ENCODE measurements at regions not wholly inside any gene's neighbourhood (a gene's known extent, or its start where the extent isn't known, plus 50 kb on each side); places are given as distances from the start of the nearest gene placed in this dataset.

GRCh38 chr3:21292971-21293370 lies 458.0 kb downstream of the ZNF385D start:
- TF ChIP-seq RFX5 (IDR thresholded peaks at IDR 0.05; ENCODE audit: low read depth, low read length) = no peak
- no peak for TF ChIP-seq CTCF (conservative IDR thresholded peaks at IDR 0.05; ENCODE audit: low read depth, low read length)
- no peak for TF ChIP-seq RAD21 (IDR thresholded peaks at IDR 0.05; ENCODE audit: low read length)
- no peak for TF ChIP-seq POLR2A (IDR thresholded peaks at IDR 0.05; ENCODE audit: low read depth, low read length)
